ENCODE measurements at regions not wholly inside any gene's neighbourhood (a gene's known extent, or its start where the extent isn't known, plus 50 kb on each side); places are given as distances from the start of the nearest gene placed in this dataset.

DNA sequence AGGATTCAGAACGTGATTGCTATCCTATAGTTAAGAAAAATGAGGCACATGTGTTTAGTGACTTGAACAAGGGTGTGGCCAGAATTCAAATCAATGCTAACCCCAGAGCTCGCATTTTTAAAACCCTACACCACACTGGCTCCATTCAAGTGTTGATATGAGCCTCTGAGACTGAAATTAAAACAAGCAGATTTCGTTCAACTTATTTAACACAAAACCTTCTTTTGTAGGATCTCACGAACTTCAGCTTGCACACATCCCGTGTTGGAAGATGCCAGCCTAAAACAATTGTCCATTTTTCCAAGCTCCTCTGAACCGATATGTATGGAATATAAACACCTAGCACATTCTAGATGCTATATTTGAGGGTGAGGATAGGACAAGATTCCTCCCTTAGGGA is 231.0 kb upstream of the IRX5 start:
- TF ChIP-seq, protein P1, sequence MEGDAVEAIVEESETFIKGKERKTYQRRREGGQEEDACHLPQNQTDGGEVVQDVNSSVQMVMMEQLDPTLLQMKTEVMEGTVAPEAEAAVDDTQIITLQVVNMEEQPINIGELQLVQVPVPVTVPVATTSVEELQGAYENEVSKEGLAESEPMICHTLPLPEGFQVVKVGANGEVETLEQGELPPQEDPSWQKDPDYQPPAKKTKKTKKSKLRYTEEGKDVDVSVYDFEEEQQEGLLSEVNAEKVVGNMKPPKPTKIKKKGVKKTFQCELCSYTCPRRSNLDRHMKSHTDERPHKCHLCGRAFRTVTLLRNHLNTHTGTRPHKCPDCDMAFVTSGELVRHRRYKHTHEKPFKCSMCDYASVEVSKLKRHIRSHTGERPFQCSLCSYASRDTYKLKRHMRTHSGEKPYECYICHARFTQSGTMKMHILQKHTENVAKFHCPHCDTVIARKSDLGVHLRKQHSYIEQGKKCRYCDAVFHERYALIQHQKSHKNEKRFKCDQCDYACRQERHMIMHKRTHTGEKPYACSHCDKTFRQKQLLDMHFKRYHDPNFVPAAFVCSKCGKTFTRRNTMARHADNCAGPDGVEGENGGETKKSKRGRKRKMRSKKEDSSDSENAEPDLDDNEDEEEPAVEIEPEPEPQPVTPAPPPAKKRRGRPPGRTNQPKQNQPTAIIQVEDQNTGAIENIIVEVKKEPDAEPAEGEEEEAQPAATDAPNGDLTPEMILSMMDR (IDR thresholded peaks at IDR 0.05; ENCODE audit: low read depth, low read length) = no peak
- H3K4me3 ChIP-seq (ENCODE audit: low read depth, low read length) = no peak overlapping the region

DNA sequence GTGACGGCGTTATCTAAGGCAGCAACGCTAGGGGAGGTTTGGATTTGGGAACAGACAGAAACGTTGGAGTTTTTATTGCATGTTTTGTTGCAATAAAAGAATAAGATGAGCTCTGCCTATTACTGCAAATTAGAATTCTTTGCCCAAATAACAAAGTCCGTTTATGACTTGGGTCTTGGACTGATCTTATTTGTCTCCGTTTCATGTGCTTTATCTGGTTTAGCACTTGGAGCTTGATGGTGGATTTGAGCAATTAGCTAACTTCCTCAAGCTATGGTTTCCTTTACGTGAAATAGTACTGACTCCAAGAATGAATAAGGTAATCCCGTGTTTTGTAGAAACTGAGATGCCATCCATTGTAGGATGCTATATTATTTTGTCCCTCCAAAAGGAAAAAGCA is 233.0 kb upstream of the IRX5 start:
- no peak overlapping the region for H3K4me3 ChIP-seq (ENCODE audit: low read depth, low read length)
- TF ChIP-seq, protein P1 (IDR thresholded peaks at IDR 0.05; ENCODE audit: low read depth, low read length) = no peak

DNA sequence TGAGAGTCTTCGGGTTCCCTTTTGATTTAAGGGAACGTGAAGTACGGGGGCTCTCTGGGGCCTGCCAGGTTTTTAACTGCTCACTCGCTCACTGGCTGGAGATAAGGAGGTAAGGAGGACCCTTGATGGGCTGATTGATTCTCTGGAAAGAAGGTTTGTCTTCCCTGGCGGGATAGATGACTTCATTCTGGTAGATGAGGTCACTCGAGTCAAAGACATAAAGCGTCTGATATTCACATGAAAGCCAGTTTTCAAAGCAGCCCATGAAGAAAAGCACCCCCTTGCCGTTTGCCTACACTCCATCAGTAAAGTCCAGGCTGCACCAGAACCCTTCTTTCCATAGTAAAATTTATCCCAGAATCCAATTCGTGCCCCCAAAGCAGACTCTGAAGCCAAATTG is 233.7 kb upstream of the IRX5 start:
- TF ChIP-seq, protein P1 (IDR thresholded peaks at IDR 0.05; ENCODE audit: low read depth, low read length) = no peak
- no peak overlapping the region for H3K4me3 ChIP-seq (ENCODE audit: low read depth, low read length)

DNA sequence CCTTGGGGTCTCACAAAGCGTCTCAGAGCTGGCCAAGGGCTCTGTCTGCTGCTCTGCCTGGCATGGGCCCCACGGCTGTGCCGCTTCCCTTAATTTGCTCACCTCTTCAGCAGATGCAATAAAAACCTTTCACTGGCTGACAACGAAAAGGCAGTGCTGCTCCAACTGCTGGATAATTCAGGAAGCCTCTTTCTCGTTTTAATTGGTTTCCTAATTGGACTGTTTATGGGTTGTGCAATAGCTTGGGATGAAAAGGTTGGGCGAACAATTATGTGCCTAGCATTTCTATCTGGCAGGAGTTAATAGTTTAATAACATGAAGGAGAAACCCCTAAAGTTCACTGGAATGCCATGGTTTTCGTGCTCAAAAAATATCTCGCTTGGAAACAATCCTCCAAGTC is 234.1 kb upstream of the IRX5 start:
- TF ChIP-seq, protein P1 (IDR thresholded peaks at IDR 0.05; ENCODE audit: low read depth, low read length) = no peak

DNA sequence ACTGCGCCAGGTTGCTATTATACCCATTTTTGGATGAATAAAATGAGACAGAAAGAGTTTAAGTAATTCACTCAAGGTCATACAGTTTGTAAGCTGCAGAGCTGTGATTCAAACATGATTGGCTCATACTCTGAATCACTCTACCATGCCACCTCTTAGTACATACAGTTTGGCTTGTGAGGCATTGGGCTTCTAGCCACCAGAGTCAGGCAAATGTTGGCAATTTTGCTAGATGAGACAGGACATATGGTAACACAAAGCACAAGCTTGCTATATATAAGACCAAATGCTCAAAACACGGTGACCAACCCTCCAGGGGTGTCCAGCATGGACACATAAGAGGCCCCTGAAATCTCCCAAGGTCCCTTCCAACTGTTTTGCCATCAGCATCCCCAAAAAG is 236.0 kb upstream of the IRX5 start:
- H3K4me3 ChIP-seq (ENCODE audit: low read depth, low read length) = no peak overlapping the region
- TF ChIP-seq, protein P1 (IDR thresholded peaks at IDR 0.05; ENCODE audit: low read depth, low read length) = no peak

More for the DNA sequence above, 234.1 kb upstream of the IRX5 start:
- no peak overlapping the region for H3K4me3 ChIP-seq (ENCODE audit: low read depth, low read length)

DNA sequence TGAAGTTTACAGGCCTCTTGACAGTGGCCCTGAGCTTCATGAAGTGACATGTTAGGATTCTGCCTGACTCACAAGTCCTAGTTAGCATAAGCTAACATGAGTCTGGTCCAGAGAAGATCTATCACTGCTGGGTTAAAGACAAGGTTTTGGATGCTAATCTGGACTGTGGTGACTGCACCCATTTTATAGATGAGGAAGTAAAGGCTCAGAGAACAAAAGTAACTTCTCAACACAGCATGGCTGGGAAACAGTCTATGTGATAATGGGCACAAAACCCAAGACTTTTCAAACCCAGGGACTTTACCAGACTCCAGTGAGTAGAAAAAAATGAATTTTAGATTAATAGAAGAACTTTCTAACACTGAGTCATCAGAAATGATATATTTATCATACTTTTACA is 236.8 kb upstream of the IRX5 start:
- TF ChIP-seq, protein P1 (IDR thresholded peaks at IDR 0.05; ENCODE audit: low read depth, low read length) = no peak
- no peak overlapping the region for H3K4me3 ChIP-seq (ENCODE audit: low read depth, low read length)

DNA sequence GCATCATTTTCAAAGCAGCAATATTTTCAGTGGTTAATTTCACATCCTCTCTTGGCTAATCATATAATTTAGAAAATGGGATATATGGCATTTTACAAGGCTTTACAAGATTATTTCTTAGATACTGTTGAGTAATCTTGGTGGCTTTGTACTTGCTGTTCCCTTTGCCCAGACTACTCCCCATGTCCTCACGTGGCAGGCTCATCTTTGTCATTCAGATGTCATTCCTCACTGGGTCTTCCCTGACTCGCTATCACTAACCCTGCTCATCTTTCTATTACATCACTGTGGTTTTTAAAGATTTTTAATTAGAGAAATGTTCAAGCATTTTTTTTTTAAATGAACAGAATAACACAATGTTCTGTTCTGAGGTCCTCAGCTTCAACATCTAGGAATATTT is 240.0 kb upstream of the IRX5 start:
- TF ChIP-seq, protein P1 (IDR thresholded peaks at IDR 0.05; ENCODE audit: low read depth, low read length) = no peak
- H3K4me3 ChIP-seq (ENCODE audit: low read depth, low read length) = no peak overlapping the region

All from WI38 (cell line).